ENCODE measurements at regions not wholly inside any gene's neighbourhood (a gene's known extent, or its start where the extent isn't known, plus 50 kb on each side); places are given as distances from the start of the nearest gene placed in this dataset.

GRCh38 chr22:25404556-25404927 lies 159.9 kb upstream of the GRK3 start (continued):
- TF ChIP-seq MAX (IDR thresholded peaks at IDR 0.05) (no peak), EZH2phosphoT487 (IDR thresholded peaks at IDR 0.05; ENCODE audit: borderline replicate concordance) (no peak), CEBPB (IDR thresholded peaks at IDR 0.05; ENCODE audit: low read depth) (no peak), REST (IDR thresholded peaks at IDR 0.05; ENCODE audit: low read depth) (no peak)

GRCh38 chr22:25404928-25405816 lies 159.3 kb upstream of the GRK3 start:
- H3K79me2 ChIP-seq (ENCODE audit: insufficient read depth, low read length), result peaks cover 41% of the 10 kb centered on the region
- no peak overlapping the region for H2AFZ ChIP-seq (ENCODE audit: low read depth, low read length, poor library complexity, severe bottlenecking)
- DNase-seq (ENCODE audit: low read depth, low spot score), result no peak
- intact Hi-C loops (cut with micrococcal nuclease), result no loop called here
- POLR2A ChIA-PET, result no interaction called here
- BruUV-seq (replicated peaks), result no TSS peak
- no peaks in the 10 kb centered on the region for H3K27me3 ChIP-seq (ENCODE audit: insufficient read depth, low read length)
- no peaks in the 10 kb centered on the region for H3K9me2 ChIP-seq (ENCODE audit: insufficient read depth)
- peak overlapping the region; percentile 73; the same call in 1 of the 2 replicates for H3K27ac ChIP-seq (ENCODE audit: low read depth, low read length)
- H4K20me1 ChIP-seq (ENCODE audit: insufficient read depth), result peaks cover 8% of the 10 kb centered on the region; the same call in 1 of the 2 replicates
- CTCF ChIA-PET, result no interaction called here
- TF ChIP-seq TCF7L2 (IDR thresholded peaks at IDR 0.05; ENCODE audit: borderline replicate concordance, extremely low read depth, insufficient read depth, insufficient read length) (no peak), POLR2AphosphoS5 (IDR thresholded peaks at IDR 0.05; ENCODE audit: low read depth, low read length) (peak; percentile 60), ZFX (IDR thresholded peaks at IDR 0.05) (peak; percentile 82)
- H3K9ac ChIP-seq (ENCODE audit: low read length), result peak overlapping the region; percentile 70
- H3K4me3 ChIP-seq (replicated peaks in 1 of 2; ENCODE audit: low read depth in 1 of 2, low read length in 2 of 2), result peak overlapping the region; percentile 64 to 73
- peak overlapping the region; percentile 96 for H3K4me2 ChIP-seq (ENCODE audit: low read length)
- ATAC-seq, result peak; percentile 68
- RAD21 ChIA-PET (ENCODE audit: low non-redundant PET in 1 of 2, low total read pairs in 2 of 2, uncharacterized antibody in 2 of 2, unreplicated experiment in 2 of 2), result interaction anchor here in 1 of 2 experiments (0.6 kb wide), 1 partner anchor 40 kb away, joined by 3 read pairs; no protein-coding TSS in a partner anchor
- H3K4me1 ChIP-seq (ENCODE audit: control insufficient read depth in 1 of 2, insufficient read depth in 2 of 2, low read length in 2 of 2), result peaks cover 39 to 50% of the 10 kb centered on the region in 2 experiments
- H3K36me3 ChIP-seq (ENCODE audit: control insufficient read depth in 1 of 2, insufficient read depth in 2 of 2, low read length in 2 of 2), result no peaks in the 10 kb centered on the region
- no peaks in the 10 kb centered on the region for H3K9me3 ChIP-seq (ENCODE audit: control insufficient read depth in 1 of 2, insufficient read depth in 1 of 2, low read depth in 1 of 2, low read length in 2 of 2)
